ENCODE measurements at regions not wholly inside any gene's neighbourhood (a gene's known extent, or its start where the extent isn't known, plus 50 kb on each side); places are given as distances from the start of the nearest gene placed in this dataset.

GRCh38 chr1:221308534-221309511 lies 429.6 kb downstream of the HLX start:
- Histone ChIP-seq H3K79me2 (no peaks in the 10 kb centered on the region), H3K36me3 (ENCODE audit: control insufficient read depth, insufficient read depth, low read length) (no peaks in the 10 kb centered on the region), H3K4me3 (ENCODE audit: low read depth, low read length) (no peak overlapping the region), H3K4me1 (no peaks in the 10 kb centered on the region), H3K27me3 (ENCODE audit: control insufficient read depth, insufficient read depth, low read length) (no peaks in the 10 kb centered on the region), H2AFZ (no peak overlapping the region), H3K9ac (no peak overlapping the region), H3K27ac (no peak overlapping the region), H3K9me3 (ENCODE audit: control insufficient read depth, low read length) (no peaks in the 10 kb centered on the region), H3K4me2 (ENCODE audit: low read length) (no peak overlapping the region)
- TF ChIP-seq CTCF (IDR thresholded peaks at IDR 0.05) = no peak

GRCh38 chr1:221309723-221310122 lies 430.5 kb downstream of the HLX start:
- H2AFZ ChIP-seq = no peak overlapping the region
- no peaks in the 10 kb centered on the region for H3K79me2 ChIP-seq
- no peaks in the 10 kb centered on the region for H3K4me1 ChIP-seq
- H3K36me3 ChIP-seq (ENCODE audit: control insufficient read depth, insufficient read depth, low read length) = no peaks in the 10 kb centered on the region
- H3K9me3 ChIP-seq (ENCODE audit: control insufficient read depth, low read length) = no peaks in the 10 kb centered on the region
- H3K27me3 ChIP-seq (ENCODE audit: control insufficient read depth, insufficient read depth, low read length) = no peaks in the 10 kb centered on the region
- no peak overlapping the region for H3K4me3 ChIP-seq (ENCODE audit: low read depth, low read length)
- H3K4me2 ChIP-seq (ENCODE audit: low read length) = no peak overlapping the region
- no peak overlapping the region for H3K27ac ChIP-seq
- no peak overlapping the region for H3K9ac ChIP-seq
- no peak for TF ChIP-seq CTCF (IDR thresholded peaks at IDR 0.05)

- TF ChIP-seq CTCF (IDR thresholded peaks at IDR 0.05) = no peak
- Histone ChIP-seq H3K27ac (no peak overlapping the region), H3K4me2 (ENCODE audit: low read length) (no peak overlapping the region), H3K9me3 (ENCODE audit: control insufficient read depth, low read length) (no peaks in the 10 kb centered on the region), H3K4me1 (no peaks in the 10 kb centered on the region), H2AFZ (no peak overlapping the region), H3K27me3 (ENCODE audit: control insufficient read depth, insufficient read depth, low read length) (no peaks in the 10 kb centered on the region), H3K9ac (no peak overlapping the region), H3K36me3 (ENCODE audit: control insufficient read depth, insufficient read depth, low read length) (no peaks in the 10 kb centered on the region), H3K79me2 (no peaks in the 10 kb centered on the region), H3K4me3 (ENCODE audit: low read depth, low read length) (no peak overlapping the region)
These were observed 430.9 kb downstream of the HLX start for GRCh38 chr1:221310180-221310579.

GRCh38 chr1:221315330-221315729 lies 426.6 kb downstream of the DUSP10 start:
- no peak overlapping the region for H2AFZ ChIP-seq
- TF ChIP-seq CTCF (IDR thresholded peaks at IDR 0.05) = no peak
- no peaks in the 10 kb centered on the region for H3K9me3 ChIP-seq (ENCODE audit: control insufficient read depth, low read length)
- no peak overlapping the region for H3K4me3 ChIP-seq (ENCODE audit: low read depth, low read length)
- H3K36me3 ChIP-seq (ENCODE audit: control insufficient read depth, insufficient read depth, low read length) = no peaks in the 10 kb centered on the region
- H3K27ac ChIP-seq = no peak overlapping the region
- no peaks in the 10 kb centered on the region for H3K79me2 ChIP-seq
- no peaks in the 10 kb centered on the region for H3K4me1 ChIP-seq
- H3K9ac ChIP-seq = no peak overlapping the region
- no peak overlapping the region for H3K4me2 ChIP-seq (ENCODE audit: low read length)
- no peaks in the 10 kb centered on the region for H3K27me3 ChIP-seq (ENCODE audit: control insufficient read depth, insufficient read depth, low read length)
